PC-3 (cell line): ENCODE measurements at regions not wholly inside any gene's neighbourhood (a gene's known extent, or its start where the extent isn't known, plus 50 kb on each side); places are given as distances from the start of the nearest gene placed in this dataset.

Source experiments
- ATAC-seq: fragments of 200-7000 bp; cut with Tn5 transposase; 2 replicates; pipeline ENCODE4 v1.9.1; 2020; ENCODE audit warnings: mild to moderate bottlenecking, moderate library complexity
- BruUV-seq: library from RNA; stranded (reverse); fragments of 400-500 nt; replicated peaks from 2 replicates; lab custom pipeline; 2021; lab: Mats Ljungman, UMichigan
- CTCF ChIA-PET: fragments of 300-600 bp; sonication (Branson Sonifier 250); formaldehyde crosslinking; loops from one replicate; lab custom pipeline; 2022; ENCODE audit warnings: antibody characterized with exemption; lab: Charles Lee
- POLR2A ChIA-PET: fragments of 300-600 bp; sonication (Branson Sonifier 250); formaldehyde crosslinking; loops from one replicate; lab custom pipeline; 2022; ENCODE audit warnings: antibody characterized with exemption; ENCODE audit not compliant: unreplicated experiment; lab: Charles Lee
- DNase-seq: peaks from one replicate; pipeline ENCODE4 v3.0.0-alpha.2; 2015
- H2AFZ ChIP-seq: fragments of 300-600 bp; sonication (generic); 2 replicates; pipeline ENCODE4 v1.6.0; 2016; ENCODE audit warnings: antibody characterized with exemption, low read length
- H3F3A ChIP-seq: fragments of 300-600 bp; sonication (generic); one replicate; pipeline ENCODE4 v1.6.0; 2017; ENCODE audit warnings: antibody characterized with exemption, low read length, control low read depth, mild to moderate bottlenecking; ENCODE audit not compliant: unreplicated experiment
- H3K27ac ChIP-seq: fragments of 300-600 bp; sonication (generic); 2 replicates; pipeline ENCODE4 v1.5.1; 2016; ENCODE audit warnings: mild to moderate bottlenecking, low read length
- H3K27me3 ChIP-seq: fragments of 300-600 bp; sonication (generic); 2 replicates; pipeline ENCODE4 v1.6.1; 2016; ENCODE audit warnings: low read length, mixed read lengths
- H3K36me3 ChIP-seq: fragments of 300-600 bp; sonication (generic); 2 replicates; pipeline ENCODE4 v1.6.1; 2016; ENCODE audit warnings: low read depth, mixed run types, low read length, mixed read lengths
- H3K4me1 ChIP-seq: fragments of 300-600 bp; sonication (generic); 2 replicates; pipeline ENCODE4 v1.5.1; 2016; ENCODE audit warnings: low read length; ENCODE audit not compliant: insufficient read depth
- H3K4me2 ChIP-seq: fragments of 300-600 bp; sonication (generic); 2 replicates; pipeline ENCODE4 v1.6.0; 2016; ENCODE audit warnings: low read length
- H3K4me3 ChIP-seq: fragments of 300-600 bp; sonication (generic); 2 replicates; pipeline ENCODE4 v1.5.1; 2016; ENCODE audit warnings: mild to moderate bottlenecking, low read length, mixed read lengths
- H3K79me2 ChIP-seq: fragments of 300-600 bp; sonication (generic); 2 replicates; pipeline ENCODE4 v1.6.1; 2017; ENCODE audit warnings: low read length, mixed read lengths
- H3K9ac ChIP-seq: fragments of 300-600 bp; sonication (generic); 2 replicates; pipeline ENCODE4 v1.6.0; 2016; ENCODE audit warnings: mild to moderate bottlenecking, low read length
- H3K9me2 ChIP-seq: fragments of 300-600 bp; sonication (generic); replicated peaks from 2 replicates; pipeline ENCODE4 v1.6.1; 2016; ENCODE audit warnings: mixed run types, low read length, mixed read lengths
- H3K9me3 ChIP-seq: fragments of 300-600 bp; sonication (generic); 2 replicates; pipeline ENCODE4 v1.6.1; 2016; ENCODE audit warnings: low read length, mixed read lengths
- H4K20me1 ChIP-seq: fragments of 300-600 bp; sonication (generic); 2 replicates; pipeline ENCODE4 v1.6.1; 2016; ENCODE audit warnings: low read length, mixed read lengths
- EZH2 ChIP-seq: fragments of 300-600 bp; sonication (generic); IDR thresholded peaks from one replicate; pipeline ENCODE4 v1.6.1; 2017; ENCODE audit warnings: antibody characterized with exemption, mild to moderate bottlenecking, low read length; ENCODE audit not compliant: unreplicated experiment
- EZH2phosphoT487 ChIP-seq: fragments of 300-600 bp; sonication (generic); IDR thresholded peaks from 2 replicates; pipeline ENCODE4 v1.6.1; 2018; ENCODE audit warnings: mild to moderate bottlenecking, antibody characterized with exemption, low read length, borderline replicate concordance
- intact Hi-C: fragments of 100-400 bp; cut with micrococcal nuclease; formaldehyde crosslinking; loops from 2 replicates; pipeline ENCODE4 v1.9.0; 2023
- TF ChIP-seq, protein P1 (sequence below): fragments of 300-600 bp; sonication (generic); conservative IDR thresholded peaks from 2 replicates; pipeline ENCODE4 v1.5.1; 2017; ENCODE audit warnings: antibody characterized with exemption, low read depth, mild to moderate bottlenecking, low read length

- no peaks in the 10 kb centered on the region for H3K9me2 ChIP-seq
- BruUV-seq = no TSS peak
- peaks cover 6% of the 10 kb centered on the region; the same call in 1 of the 2 replicates for H3K27me3 ChIP-seq
- no peaks in the 10 kb centered on the region for H3K36me3 ChIP-seq
- H3K9me3 ChIP-seq = no peaks in the 10 kb centered on the region
- H3K4me1 ChIP-seq = no peaks in the 10 kb centered on the region
- no peaks in the 10 kb centered on the region for H3K79me2 ChIP-seq
- H4K20me1 ChIP-seq = no peaks in the 10 kb centered on the region
- H2AFZ ChIP-seq = no peak overlapping the region
- DNase-seq = no peak
- no peak for TF ChIP-seq EZH2phosphoT487
- H3K27ac ChIP-seq = no peak overlapping the region
- ChIA-PET POLR2A (no interaction called here), CTCF (no interaction called here)
- ATAC-seq = no peak
- no peak overlapping the region for H3K9ac ChIP-seq
- intact Hi-C loops = no loop called here
- H3K4me3 ChIP-seq = no peak overlapping the region
- H3K4me2 ChIP-seq = no peak overlapping the region
- no peaks in the 10 kb centered on the region for H3F3A ChIP-seq
Observed at GRCh38 chr12:124080649-124081048, 107.6 kb downstream of the ZNF664 start.

- Histone ChIP-seq H3K9ac (no peak overlapping the region), H3K27me3 (peaks cover 6% of the 10 kb centered on the region; the same call in 1 of the 2 replicates), H3K79me2 (no peaks in the 10 kb centered on the region), H3K4me1 (no peaks in the 10 kb centered on the region), H4K20me1 (no peaks in the 10 kb centered on the region), H3F3A (no peaks in the 10 kb centered on the region), H3K9me3 (no peaks in the 10 kb centered on the region), H3K4me3 (no peak overlapping the region), H3K9me2 (no peaks in the 10 kb centered on the region), H3K36me3 (no peaks in the 10 kb centered on the region), H3K27ac (no peak overlapping the region), H2AFZ (no peak overlapping the region), H3K4me2 (no peak overlapping the region)
- POLR2A ChIA-PET = no interaction called here
- intact Hi-C loops = no loop called here
- DNase-seq (no peak), ATAC-seq (no peak)
- CTCF ChIA-PET = no interaction called here
- TF ChIP-seq EZH2 (no peak), EZH2phosphoT487 (no peak)
- TF ChIP-seq, protein P1, sequence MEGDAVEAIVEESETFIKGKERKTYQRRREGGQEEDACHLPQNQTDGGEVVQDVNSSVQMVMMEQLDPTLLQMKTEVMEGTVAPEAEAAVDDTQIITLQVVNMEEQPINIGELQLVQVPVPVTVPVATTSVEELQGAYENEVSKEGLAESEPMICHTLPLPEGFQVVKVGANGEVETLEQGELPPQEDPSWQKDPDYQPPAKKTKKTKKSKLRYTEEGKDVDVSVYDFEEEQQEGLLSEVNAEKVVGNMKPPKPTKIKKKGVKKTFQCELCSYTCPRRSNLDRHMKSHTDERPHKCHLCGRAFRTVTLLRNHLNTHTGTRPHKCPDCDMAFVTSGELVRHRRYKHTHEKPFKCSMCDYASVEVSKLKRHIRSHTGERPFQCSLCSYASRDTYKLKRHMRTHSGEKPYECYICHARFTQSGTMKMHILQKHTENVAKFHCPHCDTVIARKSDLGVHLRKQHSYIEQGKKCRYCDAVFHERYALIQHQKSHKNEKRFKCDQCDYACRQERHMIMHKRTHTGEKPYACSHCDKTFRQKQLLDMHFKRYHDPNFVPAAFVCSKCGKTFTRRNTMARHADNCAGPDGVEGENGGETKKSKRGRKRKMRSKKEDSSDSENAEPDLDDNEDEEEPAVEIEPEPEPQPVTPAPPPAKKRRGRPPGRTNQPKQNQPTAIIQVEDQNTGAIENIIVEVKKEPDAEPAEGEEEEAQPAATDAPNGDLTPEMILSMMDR = no peak
- no TSS peak for BruUV-seq
Observed at GRCh38 chr12:124082012-124082411, 109.0 kb downstream of the ZNF664 start.

GRCh38 chr12:124082687-124083086, 109.7 kb downstream of the ZNF664 start:
- no peak overlapping the region for H3K27ac ChIP-seq
- ATAC-seq (no peak), DNase-seq (no peak)
- H3K36me3 ChIP-seq = no peaks in the 10 kb centered on the region
- TF ChIP-seq EZH2phosphoT487 (no peak), EZH2 (no peak)
- TF ChIP-seq, protein P1 = no peak
- peaks cover 6% of the 10 kb centered on the region; the same call in 1 of the 2 replicates for H3K27me3 ChIP-seq
- no peaks in the 10 kb centered on the region for H4K20me1 ChIP-seq
- no peak overlapping the region for H3K4me2 ChIP-seq
- H3K79me2 ChIP-seq = no peaks in the 10 kb centered on the region
- H3K9me3 ChIP-seq = no peaks in the 10 kb centered on the region
- ChIA-PET POLR2A (no interaction called here), CTCF (no interaction called here)
- H3K9ac ChIP-seq = no peak overlapping the region
- H3K4me3 ChIP-seq = no peak overlapping the region
- H3K4me1 ChIP-seq = no peaks in the 10 kb centered on the region
- no peak overlapping the region for H2AFZ ChIP-seq
- H3K9me2 ChIP-seq = no peaks in the 10 kb centered on the region
- H3F3A ChIP-seq = no peaks in the 10 kb centered on the region
- intact Hi-C loops = no loop called here
- BruUV-seq = no TSS peak
